Loucy (cell line): ENCODE measurements at regions not wholly inside any gene's neighbourhood (a gene's known extent, or its start where the extent isn't known, plus 50 kb on each side); places are given as distances from the start of the nearest gene placed in this dataset.

Experiments used
- H2AFZ ChIP-seq: fragments of 200-600 bp; sonication (generic); 2 replicates; pipeline ENCODE4 v1.6.0; 2016; ENCODE audit warnings: antibody characterized with exemption, mild to moderate bottlenecking, low read length, moderate library complexity
- H3F3A ChIP-seq: fragments of 200-600 bp; 2 replicates; pipeline ENCODE4 v1.6.0; 2016; ENCODE audit warnings: antibody characterized with exemption, low read depth, mild to moderate bottlenecking
- H3K27me3 ChIP-seq: fragments of 200-600 bp; sonication (generic); 2 replicates; pipeline ENCODE4 v1.6.1; 2014; ENCODE audit warnings: low read length, mild to moderate bottlenecking; ENCODE audit not compliant: insufficient read depth, poor library complexity, severe bottlenecking
- H3K36me3 ChIP-seq: fragments of 200-600 bp; sonication (generic); 2 replicates; pipeline ENCODE4 v1.6.1; 2016; ENCODE audit warnings: low read length; ENCODE audit not compliant: insufficient read depth
- H3K4me1 ChIP-seq: fragments of 200-600 bp; sonication (generic); 2 replicates; pipeline ENCODE4 v1.5.1; 2014; ENCODE audit warnings: low read length, mild to moderate bottlenecking; ENCODE audit not compliant: insufficient read depth, poor library complexity, severe bottlenecking
- H3K4me2 ChIP-seq: fragments of 200-600 bp; sonication (generic); 2 replicates; pipeline ENCODE4 v1.6.0; 2014; ENCODE audit warnings: antibody characterized with exemption, low read length, low read depth, mild to moderate bottlenecking; ENCODE audit not compliant: poor library complexity, severe bottlenecking
- H3K4me3 ChIP-seq: fragments of 200-600 bp; sonication (generic); 2 replicates; pipeline ENCODE4 v1.5.1; 2014; ENCODE audit warnings: low read length, mild to moderate bottlenecking, mixed read lengths; ENCODE audit not compliant: poor library complexity, severe bottlenecking
- H3K79me2 ChIP-seq: fragments of 200-600 bp; sonication (generic); 2 replicates; pipeline ENCODE4 v1.6.1; 2014; ENCODE audit warnings: low read length; ENCODE audit not compliant: insufficient read depth
- H3K9ac ChIP-seq: fragments of 200-600 bp; sonication (generic); 2 replicates; pipeline ENCODE4 v1.6.0; 2014; ENCODE audit warnings: mild to moderate bottlenecking, low read depth, low read length, moderate library complexity; ENCODE audit not compliant: poor library complexity, severe bottlenecking
- H3K9me2 ChIP-seq: fragments of 200-600 bp; sonication (generic); replicated peaks from 2 replicates; pipeline ENCODE4 v1.6.1; 2016; ENCODE audit warnings: low read depth, low read length, mixed read lengths
- H3K9me3 ChIP-seq: fragments of 200-600 bp; sonication (generic); 2 replicates; pipeline ENCODE4 v1.6.1; 2014; ENCODE audit warnings: mild to moderate bottlenecking, antibody characterized with exemption, low read length, low read depth; ENCODE audit not compliant: insufficient read depth
- H4K20me1 ChIP-seq: fragments of 200-600 bp; sonication (generic); 2 replicates; pipeline ENCODE4 v1.6.0; 2014; ENCODE audit warnings: antibody characterized with exemption, low read length, mild to moderate bottlenecking; ENCODE audit not compliant: insufficient read depth, poor library complexity, severe bottlenecking
- CTCF ChIP-seq: fragments of 200-600 bp; sonication (generic); conservative IDR thresholded peaks from 2 replicates; pipeline ENCODE4 v1.5.1; 2014; ENCODE audit warnings: mild to moderate bottlenecking, antibody characterized with exemption, low read length
- EZH2phosphoT487 ChIP-seq: fragments of 200-600 bp; IDR thresholded peaks from 2 replicates; pipeline ENCODE4 v1.6.1; 2018; ENCODE audit warnings: antibody characterized with exemption, mild to moderate bottlenecking, moderate library complexity, borderline replicate concordance

DNA sequence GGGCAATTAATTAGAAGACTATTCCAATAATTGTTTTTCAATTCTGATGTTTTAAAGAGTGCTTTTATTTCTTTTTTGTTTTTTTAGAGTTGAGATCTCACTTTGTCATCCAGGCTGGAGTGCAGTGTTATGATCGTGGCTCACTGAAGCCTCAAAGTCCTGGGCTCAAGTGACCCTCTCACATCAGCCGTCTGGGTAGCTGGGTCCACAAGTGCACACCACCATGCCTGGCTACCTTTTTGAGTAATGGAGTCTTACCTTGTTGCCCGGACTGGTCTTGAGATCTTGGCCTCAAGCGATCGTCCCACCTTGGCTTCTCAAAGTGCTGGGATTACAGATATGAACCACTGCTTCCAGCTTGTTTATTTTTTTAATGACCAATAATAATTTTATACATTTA lies 207.8 kb downstream of the NDFIP2 start:
- Histone ChIP-seq H3K9ac (no peak overlapping the region), H3K9me3 (no peaks in the 10 kb centered on the region), H3K4me1 (no peaks in the 10 kb centered on the region), H3F3A (no peaks in the 10 kb centered on the region), H2AFZ (no peak overlapping the region), H4K20me1 (no peaks in the 10 kb centered on the region), H3K79me2 (no peaks in the 10 kb centered on the region), H3K9me2 (no peaks in the 10 kb centered on the region), H3K27me3 (no peaks in the 10 kb centered on the region), H3K4me3 (no peak overlapping the region), H3K36me3 (no peaks in the 10 kb centered on the region), H3K4me2 (no peak overlapping the region)
- TF ChIP-seq CTCF (no peak), EZH2phosphoT487 (no peak)

DNA sequence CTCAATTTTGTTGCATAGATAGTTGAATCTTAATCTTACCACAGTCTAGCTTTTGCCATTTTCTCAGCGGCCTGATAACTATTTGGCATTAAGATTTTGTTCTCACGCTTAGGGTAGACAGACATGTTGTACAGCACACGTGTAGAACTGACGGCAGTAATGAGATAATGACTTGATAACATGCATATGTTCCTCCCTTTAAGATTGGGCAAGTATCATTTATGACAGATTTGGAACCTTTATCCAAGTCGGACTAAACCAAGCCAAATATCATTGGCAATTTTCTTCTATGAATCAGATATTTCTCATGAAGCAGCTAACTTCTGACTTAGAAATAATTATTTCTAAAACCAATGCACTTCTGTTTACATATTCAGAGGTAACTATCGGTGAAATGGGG lies 205.5 kb downstream of the NDFIP2 start:
- Histone ChIP-seq H2AFZ (no peak overlapping the region), H3K79me2 (no peaks in the 10 kb centered on the region), H3K9ac (no peak overlapping the region), H3F3A (no peaks in the 10 kb centered on the region), H3K4me2 (no peak overlapping the region), H3K9me2 (no peaks in the 10 kb centered on the region), H3K4me1 (no peaks in the 10 kb centered on the region), H4K20me1 (no peaks in the 10 kb centered on the region), H3K9me3 (no peaks in the 10 kb centered on the region), H3K36me3 (no peaks in the 10 kb centered on the region), H3K27me3 (no peaks in the 10 kb centered on the region), H3K4me3 (no peak overlapping the region)
- TF ChIP-seq EZH2phosphoT487 (no peak), CTCF (no peak)

GRCh38 chr13:79684371-79684770 lies 203.4 kb downstream of the NDFIP2 start:
- H3K36me3 ChIP-seq, result no peaks in the 10 kb centered on the region
- H3K9me2 ChIP-seq, result no peaks in the 10 kb centered on the region
- H2AFZ ChIP-seq, result no peak overlapping the region
- H3K4me1 ChIP-seq, result no peaks in the 10 kb centered on the region
- H3K79me2 ChIP-seq, result no peaks in the 10 kb centered on the region
- H3K9me3 ChIP-seq, result no peaks in the 10 kb centered on the region
- no peaks in the 10 kb centered on the region for H4K20me1 ChIP-seq
- H3F3A ChIP-seq, result no peaks in the 10 kb centered on the region
- H3K27me3 ChIP-seq, result no peaks in the 10 kb centered on the region
- H3K4me2 ChIP-seq, result no peak overlapping the region
- no peak overlapping the region for H3K4me3 ChIP-seq
- TF ChIP-seq CTCF (no peak), EZH2phosphoT487 (no peak)
- no peak overlapping the region for H3K9ac ChIP-seq
